ENCODE measurements at regions not wholly inside any gene's neighbourhood (a gene's known extent, or its start where the extent isn't known, plus 50 kb on each side); places are given as distances from the start of the nearest gene placed in this dataset.

GRCh38 chr2:239657992-239658391 is 257.2 kb upstream of the HDAC4 start:
- TF ChIP-seq EZH2phosphoT487 (IDR thresholded peaks at IDR 0.05): no peak
- no peak for TF ChIP-seq CTCF (IDR thresholded peaks at IDR 0.05)

Data from neural progenitor cell (in vitro differentiated cells).